Mesothelial cell of epicardium (in vitro differentiated cells): ENCODE measurements at regions not wholly inside any gene's neighbourhood (a gene's known extent, or its start where the extent isn't known, plus 50 kb on each side); places are given as distances from the start of the nearest gene placed in this dataset.

Experiments
- DNase-seq, 2 experiments: peaks; one replicate each; pipeline ENCODE4 v3.0.0; 2021; ENCODE audit warnings: low spot score in 2 of 2; ENCODE audit not compliant: unreplicated experiment in 2 of 2
- H3K27ac Mint-ChIP-seq: 2 replicates; pipeline ENCODE4 v1.8.0; 2021; ENCODE audit warnings: mixed read lengths
- H3K27me3 Mint-ChIP-seq: 2 replicates; pipeline ENCODE4 v1.8.0; 2021; ENCODE audit warnings: low read depth, mixed read lengths
- H3K36me3 Mint-ChIP-seq: 2 replicates; pipeline ENCODE4 v1.8.0; 2021; ENCODE audit warnings: mixed read lengths
- H3K4me1 Mint-ChIP-seq: 2 replicates; pipeline ENCODE4 v1.8.0; 2021; ENCODE audit warnings: mixed read lengths
- H3K4me3 Mint-ChIP-seq: 2 replicates; pipeline ENCODE4 v1.8.0; 2021; ENCODE audit warnings: mild to moderate bottlenecking, moderate library complexity, mixed read lengths
- H3K9me3 Mint-ChIP-seq: 2 replicates; pipeline ENCODE4 v1.8.0; 2021; ENCODE audit warnings: mixed read lengths
- CTCF ChIP-seq: fragments of 200-600 bp; sonication (generic); IDR thresholded peaks from one replicate; pipeline ENCODE4 v1.5.0; 2021; ENCODE audit warnings: antibody characterized with exemption; ENCODE audit not compliant: unreplicated experiment

DNA sequence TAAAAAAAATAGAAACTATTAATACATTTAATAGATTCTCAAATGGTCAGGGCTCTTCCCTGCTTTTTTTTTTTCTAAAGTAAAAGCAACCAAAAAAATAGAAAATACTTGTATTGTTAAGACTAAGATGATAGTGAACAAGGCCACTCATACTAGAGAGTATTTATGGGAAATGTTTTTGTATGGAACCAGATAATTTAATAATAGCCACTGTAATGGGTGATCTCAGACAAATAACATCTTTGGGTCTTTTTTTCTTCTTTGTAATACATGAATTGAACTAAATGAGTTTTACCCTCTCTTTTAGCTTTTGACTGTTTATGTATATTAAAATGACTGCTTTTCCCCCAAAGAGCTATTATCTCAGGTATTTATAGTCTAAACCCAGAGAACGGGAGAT is 92.1 kb upstream of the ELOVL6 start:
- no peak overlapping the region for H3K27ac Mint-ChIP-seq
- H3K4me3 Mint-ChIP-seq = no peak overlapping the region
- DNase-seq = no peak
- H3K4me1 Mint-ChIP-seq = peaks cover 15% of the 10 kb centered on the region
- H3K27me3 Mint-ChIP-seq = no peaks in the 10 kb centered on the region
- no peaks in the 10 kb centered on the region for H3K36me3 Mint-ChIP-seq
- H3K9me3 Mint-ChIP-seq = peaks cover 12% of the 10 kb centered on the region
- no peak for TF ChIP-seq CTCF

DNA sequence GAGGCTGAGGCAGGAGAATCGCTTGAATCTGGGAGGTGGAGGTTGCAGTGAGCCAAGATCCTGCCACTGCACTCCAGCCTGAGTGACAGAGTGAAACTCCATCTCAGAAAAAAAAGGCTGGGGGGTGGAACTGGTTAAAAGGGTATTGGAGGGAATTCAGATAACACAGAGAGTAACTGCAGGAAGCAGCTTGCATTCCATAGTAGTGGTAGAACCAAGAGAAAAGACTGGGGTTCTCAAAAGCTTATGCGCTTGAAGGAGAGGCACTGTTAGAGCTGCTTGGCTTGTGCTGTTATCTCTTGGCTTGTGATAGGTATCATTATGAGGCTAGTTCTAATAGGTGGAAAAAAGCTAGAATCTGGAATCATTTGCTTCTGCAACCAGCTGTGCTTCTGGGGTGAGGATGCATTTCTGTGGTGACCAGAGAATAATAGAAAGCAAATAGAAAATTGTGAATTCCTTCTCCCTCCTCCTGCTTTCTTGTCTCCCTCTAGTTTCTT is 91.2 kb upstream of the ELOVL6 start:
- Mint-ChIP-seq H3K4me3 (no peak overlapping the region), H3K36me3 (no peaks in the 10 kb centered on the region), H3K27me3 (no peaks in the 10 kb centered on the region), H3K4me1 (peaks cover 15% of the 10 kb centered on the region), H3K9me3 (peaks cover 13% of the 10 kb centered on the region), H3K27ac (no peak overlapping the region)
- DNase-seq = no peak
- no peak for TF ChIP-seq CTCF

DNA sequence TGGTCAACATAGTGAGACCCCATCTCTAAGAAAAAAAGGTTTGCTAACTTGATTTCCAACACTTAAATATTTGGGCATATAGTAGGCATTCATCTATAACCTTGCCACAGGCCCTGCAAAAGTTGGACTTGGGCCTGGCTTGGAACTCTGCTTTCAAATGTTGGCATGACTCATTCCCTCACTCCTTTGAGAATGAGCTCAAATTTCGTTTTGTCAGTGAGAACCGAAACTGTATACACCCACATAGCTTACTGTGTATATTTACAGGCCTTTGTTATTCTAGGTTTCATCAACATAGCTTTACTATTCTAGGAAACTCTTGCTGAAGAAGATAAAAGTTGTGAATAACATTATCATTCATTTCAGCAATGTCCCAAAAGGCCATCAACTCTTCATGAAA is 88.7 kb upstream of the ELOVL6 start:
- peaks cover 15% of the 10 kb centered on the region for H3K4me1 Mint-ChIP-seq
- no peak for TF ChIP-seq CTCF
- H3K27ac Mint-ChIP-seq = no peak overlapping the region
- no peak overlapping the region for H3K4me3 Mint-ChIP-seq
- DNase-seq = no peak
- H3K9me3 Mint-ChIP-seq = peaks cover 9% of the 10 kb centered on the region
- no peaks in the 10 kb centered on the region for H3K27me3 Mint-ChIP-seq
- no peaks in the 10 kb centered on the region for H3K36me3 Mint-ChIP-seq

- Mint-ChIP-seq H3K4me3 (no peak overlapping the region), H3K9me3 (peaks cover 7% of the 10 kb centered on the region), H3K27me3 (no peaks in the 10 kb centered on the region), H3K4me1 (no peaks in the 10 kb centered on the region), H3K36me3 (no peaks in the 10 kb centered on the region), H3K27ac (no peak overlapping the region)
- no peak for TF ChIP-seq CTCF
- DNase-seq = no peak
Measured at GRCh38 chr4:110278127-110278526, 79.7 kb upstream of the ELOVL6 start.

GRCh38 chr4:110275871-110276270 is 77.5 kb upstream of the ELOVL6 start:
- TF ChIP-seq CTCF = no peak
- Mint-ChIP-seq H3K27me3 (no peaks in the 10 kb centered on the region), H3K27ac (no peak overlapping the region), H3K36me3 (no peaks in the 10 kb centered on the region), H3K9me3 (peaks cover 7% of the 10 kb centered on the region), H3K4me3 (no peak overlapping the region), H3K4me1 (no peaks in the 10 kb centered on the region)
- no peak for DNase-seq

DNA sequence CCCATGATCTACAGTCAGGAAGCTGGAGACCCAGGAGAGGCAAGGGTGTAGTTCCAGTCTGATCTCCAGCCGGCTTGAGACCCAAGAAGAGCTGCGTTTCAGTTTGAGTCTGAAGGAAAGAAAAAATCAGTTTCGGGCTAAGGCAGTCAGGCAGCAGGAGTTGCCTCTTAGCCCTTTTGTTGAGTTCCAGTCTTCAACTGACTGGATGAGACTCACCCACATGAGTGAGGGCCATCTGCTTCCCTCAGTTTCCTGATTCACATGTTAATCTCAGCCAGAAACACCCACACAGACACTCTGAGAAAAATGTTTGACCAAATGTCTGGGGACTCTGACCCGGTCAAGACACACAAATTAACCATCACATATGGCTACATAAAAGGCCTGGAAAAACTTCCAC is 73.6 kb upstream of the ELOVL6 start:
- Mint-ChIP-seq H3K27me3 (no peaks in the 10 kb centered on the region), H3K4me3 (no peak overlapping the region), H3K36me3 (no peaks in the 10 kb centered on the region), H3K9me3 (peaks cover 11% of the 10 kb centered on the region), H3K4me1 (no peaks in the 10 kb centered on the region), H3K27ac (no peak overlapping the region)
- TF ChIP-seq CTCF = no peak
- DNase-seq = no peak
